Skeletal muscle satellite cell (primary cell): ENCODE measurements at regions not wholly inside any gene's neighbourhood (a gene's known extent, or its start where the extent isn't known, plus 50 kb on each side); places are given as distances from the start of the nearest gene placed in this dataset.
"Not testable (repeated sequence)": the region's sequence is repeated elsewhere in the genome, so short reads cannot be mapped to it uniquely, and the experiment has no call there.

Experiments used
- H3K27me3 ChIP-seq: 2 replicates; pipeline ENCODE4 v1.7.0; 2013; ENCODE audit warnings: low read length; ENCODE audit not compliant: control insufficient read depth, insufficient read depth
- H3K36me3 ChIP-seq: 2 replicates; pipeline ENCODE4 v1.7.0; 2013; ENCODE audit warnings: mild to moderate bottlenecking, control low read depth, low read length; ENCODE audit not compliant: insufficient read depth
- H3K4me1 ChIP-seq: 2 replicates; pipeline ENCODE4 v1.7.0; 2013; ENCODE audit warnings: low read length; ENCODE audit not compliant: control insufficient read depth, insufficient read depth
- H3K4me2 ChIP-seq: 2 replicates; pipeline ENCODE4 v1.7.0; 2013; ENCODE audit warnings: mild to moderate bottlenecking, low read length
- H3K4me3 ChIP-seq: 2 replicates; pipeline ENCODE4 v1.7.0; 2013; ENCODE audit warnings: low read length
- H3K9ac ChIP-seq: 2 replicates; pipeline ENCODE4 v1.7.0; 2013; ENCODE audit warnings: mild to moderate bottlenecking, low read depth, low read length, moderate library complexity
- H3K9me3 ChIP-seq: replicated peaks from 2 replicates; pipeline ENCODE4 v1.7.0; 2013; ENCODE audit warnings: mild to moderate bottlenecking, control low read depth, low read length

GRCh38 chr4:151524610-151525009, 115.6 kb downstream of the FHIP1A start:
- Histone ChIP-seq H3K36me3 (no peaks in the 10 kb centered on the region), H3K4me3 (no peak overlapping the region), H3K9me3 (no peaks in the 10 kb centered on the region), H3K9ac (no peak overlapping the region), H3K27me3 (no peaks in the 10 kb centered on the region), H3K4me2 (no peak overlapping the region), H3K4me1 (no peaks in the 10 kb centered on the region)

DNA sequence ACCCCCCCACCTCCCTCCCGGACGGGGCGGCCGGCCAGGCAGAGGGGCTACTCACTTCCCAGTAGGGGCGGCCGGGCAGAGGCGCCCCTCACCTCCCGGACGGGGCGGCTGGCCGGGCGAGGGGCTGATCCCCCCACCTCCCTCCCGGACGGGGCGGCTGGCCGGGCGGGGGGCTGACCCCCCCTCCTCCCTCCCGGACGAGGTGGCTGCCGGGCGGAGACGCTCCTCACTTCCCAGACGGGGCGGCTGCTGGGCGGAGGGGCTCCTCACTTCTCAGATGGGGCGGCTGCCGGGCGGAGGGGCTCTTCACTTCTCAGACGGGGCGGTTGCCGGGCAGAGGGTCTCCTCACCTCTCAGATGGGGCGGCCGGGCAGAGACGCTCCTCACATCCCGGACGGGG, 117.5 kb downstream of the FHIP1A start:
- not testable (repeated sequence) for H3K36me3 ChIP-seq, H3K4me2 ChIP-seq

GRCh38 chr4:151527699-151528098, 118.7 kb downstream of the FHIP1A start:
- no peaks in the 10 kb centered on the region for H3K36me3 ChIP-seq
- H3K4me2 ChIP-seq: no peak overlapping the region
- no peak overlapping the region for H3K9ac ChIP-seq

More for the DNA sequence above, 117.5 kb downstream of the FHIP1A start:
- H3K9me3 ChIP-seq, H3K9ac ChIP-seq, H3K4me3 ChIP-seq, H3K27me3 ChIP-seq, H3K4me1 ChIP-seq: not testable (repeated sequence)

DNA sequence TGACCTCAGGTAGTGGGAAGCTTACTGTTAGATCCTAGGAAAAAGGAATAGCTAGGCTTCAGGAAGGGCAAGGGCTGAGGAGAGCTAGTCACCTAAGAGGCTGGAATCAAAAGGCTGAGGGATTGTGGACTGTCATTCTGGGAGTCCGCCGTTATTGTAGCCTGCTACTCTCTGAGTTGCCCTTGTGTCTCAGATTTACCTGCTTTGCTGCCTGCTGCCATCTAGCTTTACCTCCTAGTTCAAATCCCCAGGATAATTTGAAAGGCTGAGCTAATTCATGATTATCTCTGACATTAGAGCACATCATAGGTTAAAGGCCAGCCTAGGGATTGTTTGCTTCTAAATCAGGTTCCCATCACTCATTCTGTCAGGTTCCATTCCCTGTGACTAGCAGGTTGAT, 120.2 kb downstream of the FHIP1A start:
- Histone ChIP-seq H3K9ac (no peak overlapping the region), H3K36me3 (no peaks in the 10 kb centered on the region), H3K9me3 (no peaks in the 10 kb centered on the region), H3K4me2 (no peak overlapping the region), H3K4me1 (no peaks in the 10 kb centered on the region), H3K27me3 (no peaks in the 10 kb centered on the region), H3K4me3 (no peak overlapping the region)

More at GRCh38 chr4:151527699-151528098, 118.7 kb downstream of the FHIP1A start:
- Histone ChIP-seq H3K4me3 (no peak overlapping the region), H3K27me3 (no peaks in the 10 kb centered on the region), H3K9me3 (no peaks in the 10 kb centered on the region), H3K4me1 (no peaks in the 10 kb centered on the region)

- no peaks in the 10 kb centered on the region for H3K27me3 ChIP-seq
- no peak overlapping the region for H3K9ac ChIP-seq
- H3K4me2 ChIP-seq: no peak overlapping the region
These were observed 121.3 kb downstream of the FHIP1A start for GRCh38 chr4:151530230-151530629.

GRCh38 chr4:151530783-151531182, 121.8 kb downstream of the FHIP1A start:
- Histone ChIP-seq H3K9ac (no peak overlapping the region), H3K4me3 (no peak overlapping the region), H3K9me3 (no peaks in the 10 kb centered on the region), H3K36me3 (no peaks in the 10 kb centered on the region), H3K27me3 (no peaks in the 10 kb centered on the region), H3K4me1 (no peaks in the 10 kb centered on the region), H3K4me2 (no peak overlapping the region)

More at GRCh38 chr4:151530230-151530629, 121.3 kb downstream of the FHIP1A start:
- no peaks in the 10 kb centered on the region for H3K36me3 ChIP-seq
- H3K4me3 ChIP-seq: no peak overlapping the region
- H3K9me3 ChIP-seq: no peaks in the 10 kb centered on the region
- no peaks in the 10 kb centered on the region for H3K4me1 ChIP-seq

GRCh38 chr4:151532001-151532708, 123.2 kb downstream of the FHIP1A start:
- H3K4me3 ChIP-seq: no peak overlapping the region
- H3K36me3 ChIP-seq: no peaks in the 10 kb centered on the region
- no peaks in the 10 kb centered on the region for H3K9me3 ChIP-seq
- no peak overlapping the region for H3K4me2 ChIP-seq
- no peaks in the 10 kb centered on the region for H3K27me3 ChIP-seq
- H3K4me1 ChIP-seq: no peaks in the 10 kb centered on the region
- no peak overlapping the region for H3K9ac ChIP-seq

DNA sequence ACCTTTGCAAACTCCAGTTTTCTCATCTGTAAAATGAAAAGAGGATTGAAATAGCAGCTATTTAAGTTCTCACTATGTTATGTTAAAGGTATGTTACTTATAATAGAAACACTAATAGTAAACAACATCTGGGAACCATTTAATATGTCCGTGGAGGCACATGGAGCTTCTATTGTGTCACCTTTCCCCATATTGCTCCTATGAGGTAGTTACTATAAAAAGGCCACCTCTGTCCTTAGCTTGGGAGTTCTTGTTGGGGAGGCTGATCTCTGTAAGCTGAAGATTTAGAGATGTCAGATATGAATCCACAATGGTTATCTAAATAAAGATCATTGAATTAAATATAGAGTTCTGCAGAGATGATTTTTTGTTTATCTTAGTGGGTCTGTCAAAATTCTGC, 125.2 kb downstream of the FHIP1A start:
- Histone ChIP-seq H3K9me3 (no peaks in the 10 kb centered on the region), H3K27me3 (no peaks in the 10 kb centered on the region), H3K4me1 (peaks cover 7% of the 10 kb centered on the region), H3K36me3 (no peaks in the 10 kb centered on the region), H3K9ac (no peak overlapping the region), H3K4me2 (no peak overlapping the region), H3K4me3 (no peak overlapping the region)

DNA sequence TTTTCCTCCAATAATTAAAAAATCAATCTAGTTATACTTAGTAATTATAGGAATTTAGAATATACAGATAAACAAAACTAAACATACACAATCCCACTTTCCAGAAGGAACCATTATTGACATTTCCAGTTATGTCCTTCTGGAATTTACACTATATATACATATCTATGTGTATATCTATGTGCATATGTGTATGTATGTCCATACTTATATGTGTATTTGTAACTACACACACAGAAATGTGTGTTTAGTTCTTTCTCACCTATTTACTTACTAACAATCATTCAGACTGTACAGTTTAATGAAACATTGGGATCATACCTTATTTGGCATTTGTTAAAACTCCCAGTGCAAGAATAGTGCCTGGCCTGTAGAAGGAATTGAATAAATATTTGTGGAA, 126.4 kb downstream of the FHIP1A start:
- Histone ChIP-seq H3K4me2 (no peak overlapping the region), H3K9me3 (no peaks in the 10 kb centered on the region), H3K36me3 (no peaks in the 10 kb centered on the region), H3K27me3 (no peaks in the 10 kb centered on the region), H3K4me1 (peaks cover 10% of the 10 kb centered on the region), H3K9ac (no peak overlapping the region), H3K4me3 (no peak overlapping the region)

GRCh38 chr4:151537687-151538086, 128.7 kb downstream of the FHIP1A start:
- Histone ChIP-seq H3K27me3 (no peaks in the 10 kb centered on the region), H3K4me2 (no peak overlapping the region), H3K36me3 (no peaks in the 10 kb centered on the region), H3K9me3 (no peaks in the 10 kb centered on the region), H3K4me1 (peaks cover 31% of the 10 kb centered on the region), H3K9ac (no peak overlapping the region), H3K4me3 (no peak overlapping the region)

DNA sequence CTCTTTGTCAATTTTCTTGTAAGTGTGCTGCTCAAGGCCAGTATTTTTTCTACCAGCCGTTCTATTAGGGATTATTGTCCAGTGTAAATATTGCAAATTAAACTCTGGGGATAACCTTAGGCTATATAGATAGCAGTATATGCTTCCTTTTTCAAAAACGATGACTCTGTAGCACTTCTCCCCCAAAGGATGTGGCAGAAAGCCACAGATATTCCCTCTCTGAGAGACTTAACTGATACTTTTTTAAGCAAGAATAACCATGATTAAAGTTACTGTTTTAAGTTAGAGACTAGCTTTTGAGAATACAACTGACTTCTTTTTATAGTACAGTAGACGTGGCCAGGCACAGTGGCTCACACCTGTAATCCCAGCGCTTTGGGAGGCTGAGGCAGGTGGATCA, 130.0 kb downstream of the FHIP1A start:
- Histone ChIP-seq H3K27me3 (no peaks in the 10 kb centered on the region), H3K9ac (no peak overlapping the region), H3K9me3 (no peaks in the 10 kb centered on the region), H3K4me1 (peaks cover 31% of the 10 kb centered on the region), H3K4me3 (no peak overlapping the region), H3K4me2 (no peak overlapping the region), H3K36me3 (no peaks in the 10 kb centered on the region)

DNA sequence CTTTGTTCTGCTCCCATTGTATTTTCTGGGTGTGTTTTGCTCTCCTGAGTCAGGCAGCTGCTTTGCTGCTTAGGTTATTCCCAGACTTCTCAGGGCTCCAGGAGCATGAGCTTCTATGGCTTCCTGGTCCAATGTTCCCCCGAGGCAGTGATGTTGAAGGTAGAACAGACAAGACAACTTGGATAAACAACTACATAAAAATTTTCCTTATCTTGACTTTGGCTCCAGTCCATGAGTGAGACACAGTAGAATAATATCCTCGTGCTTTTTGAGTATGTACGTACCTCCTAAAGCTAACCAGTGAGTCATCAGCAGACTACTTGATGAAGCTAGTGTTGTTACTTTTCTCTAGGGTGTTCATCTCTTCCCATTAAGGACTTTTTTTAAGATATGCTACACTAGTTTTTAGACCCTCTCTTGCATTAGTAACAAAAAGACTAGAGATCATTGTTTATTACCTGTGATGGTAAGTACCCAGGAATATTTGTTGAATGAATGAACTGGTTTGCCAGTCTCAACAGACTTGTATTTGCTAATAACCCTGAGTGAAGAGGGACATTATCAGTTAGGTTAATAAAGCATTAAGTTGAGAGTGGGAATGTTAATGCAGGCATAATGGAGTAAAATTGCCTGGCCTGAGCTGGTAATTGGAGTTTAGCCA, 131.9 kb downstream of the FHIP1A start:
- peak overlapping the region; percentile 43 for H3K4me3 ChIP-seq
- H3K4me2 ChIP-seq: peak overlapping the region; percentile 75
- H3K4me1 ChIP-seq: peaks cover 31% of the 10 kb centered on the region
- H3K9me3 ChIP-seq: no peaks in the 10 kb centered on the region
- H3K9ac ChIP-seq: peak overlapping the region; percentile 74
- no peaks in the 10 kb centered on the region for H3K27me3 ChIP-seq
- no peaks in the 10 kb centered on the region for H3K36me3 ChIP-seq
